GM19467 (cell line): ENCODE measurements at regions not wholly inside any gene's neighbourhood (a gene's known extent, or its start where the extent isn't known, plus 50 kb on each side); places are given as distances from the start of the nearest gene placed in this dataset.

Source experiments
- ATAC-seq: cut with Tn5 transposase; IDR thresholded peaks from one replicate; pipeline ENCODE4 v1.9.1; 2021; ENCODE audit warnings: mild to moderate bottlenecking, moderate library complexity; ENCODE audit not compliant: unreplicated experiment

- no peak for ATAC-seq
Measured at GRCh38 chrX:4935401-4935800, 1222.0 kb upstream of the PRKX start.

GRCh38 chrX:4932790-4933189, 1219.3 kb upstream of the PRKX start:
- no peak for ATAC-seq

DNA sequence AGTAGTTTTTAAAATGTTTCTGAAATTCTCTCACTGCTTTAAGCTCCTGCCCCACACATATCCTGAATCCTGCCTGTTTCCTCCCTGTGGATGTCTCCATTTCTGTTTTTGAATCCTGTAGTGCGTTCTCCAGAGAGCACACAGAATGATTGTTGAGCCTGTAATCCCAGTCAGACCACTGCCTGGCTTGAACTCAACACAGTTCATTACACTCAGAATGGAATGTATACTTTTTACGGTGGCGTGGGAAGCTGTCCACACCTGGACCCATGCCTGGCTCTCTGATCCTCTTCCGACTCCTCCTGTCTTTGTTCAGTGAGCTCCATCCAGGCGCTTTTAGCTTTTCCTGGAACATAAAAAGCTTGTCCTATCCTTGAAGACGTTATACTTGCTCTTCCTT, 1217.0 kb upstream of the PRKX start:
- no peak for ATAC-seq

- no peak for ATAC-seq
Measured at GRCh38 chrX:4925911-4926310, 1212.5 kb upstream of the PRKX start.

- ATAC-seq = no peak
Measured at GRCh38 chrX:4909348-4909747, 1195.9 kb upstream of the PRKX start.

GRCh38 chrX:4905576-4905975, 1192.1 kb upstream of the PRKX start:
- no peak for ATAC-seq

GRCh38 chrX:4881277-4881676, 1167.8 kb upstream of the PRKX start:
- ATAC-seq = no peak

- no peak for ATAC-seq
Measured at GRCh38 chrX:4878640-4879039, 1165.2 kb upstream of the PRKX start.

DNA sequence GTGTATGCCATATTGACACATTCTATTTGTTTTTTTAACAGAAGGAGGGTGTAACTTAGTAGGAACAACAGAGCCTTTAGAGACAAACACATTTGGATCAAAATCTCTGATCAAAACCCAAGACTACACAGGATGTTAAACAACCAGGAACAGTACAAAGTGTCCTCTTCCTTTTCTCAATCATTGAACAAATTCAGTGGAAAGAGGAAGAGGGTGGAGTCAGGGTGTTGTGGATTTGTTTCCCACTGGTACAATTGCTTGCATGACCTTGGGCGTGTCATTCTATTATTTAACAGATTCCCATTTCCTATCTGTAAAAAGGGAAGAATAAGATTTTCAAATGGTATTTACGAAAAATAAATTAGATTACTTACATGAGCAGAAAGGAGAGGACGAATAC, 1162.8 kb upstream of the PRKX start:
- ATAC-seq = no peak

DNA sequence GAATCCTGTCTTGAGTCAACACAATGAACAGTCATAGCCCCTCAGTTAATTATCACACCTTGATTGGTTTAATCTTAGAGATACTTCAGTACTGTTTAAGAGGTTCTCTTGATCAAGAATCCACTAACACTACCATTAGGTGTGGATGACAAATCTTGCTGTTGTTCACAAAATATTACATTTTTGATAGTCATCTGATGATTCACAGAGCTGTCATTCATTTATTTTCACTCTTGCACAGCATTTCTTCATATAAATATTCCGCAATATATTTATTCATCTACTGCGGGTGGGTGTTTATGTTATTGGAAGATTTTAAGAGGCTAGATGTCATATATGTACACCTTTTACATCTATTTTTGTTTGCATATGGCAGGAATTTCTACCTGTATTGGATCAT, 1138.1 kb upstream of the PRKX start:
- ATAC-seq = no peak

DNA sequence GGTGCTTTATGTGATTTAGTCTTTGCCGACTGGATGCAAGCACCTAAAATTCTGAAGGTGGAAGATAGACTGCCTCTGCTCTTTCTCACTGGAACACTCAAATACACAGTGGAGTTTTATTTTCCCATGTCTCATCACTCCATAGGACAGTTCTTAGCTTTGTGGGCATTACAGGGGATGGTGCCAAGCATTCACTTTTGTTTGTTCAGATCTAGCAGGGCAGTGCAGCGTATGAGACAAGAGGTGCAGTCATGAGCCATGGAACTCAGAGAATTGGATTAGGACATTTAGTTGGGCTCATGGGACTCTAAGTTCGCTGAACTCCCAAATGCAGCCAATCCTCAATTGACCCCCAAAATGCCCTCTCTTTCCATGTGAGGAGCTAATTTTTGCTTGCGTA, 1136.9 kb upstream of the PRKX start:
- no peak for ATAC-seq

DNA sequence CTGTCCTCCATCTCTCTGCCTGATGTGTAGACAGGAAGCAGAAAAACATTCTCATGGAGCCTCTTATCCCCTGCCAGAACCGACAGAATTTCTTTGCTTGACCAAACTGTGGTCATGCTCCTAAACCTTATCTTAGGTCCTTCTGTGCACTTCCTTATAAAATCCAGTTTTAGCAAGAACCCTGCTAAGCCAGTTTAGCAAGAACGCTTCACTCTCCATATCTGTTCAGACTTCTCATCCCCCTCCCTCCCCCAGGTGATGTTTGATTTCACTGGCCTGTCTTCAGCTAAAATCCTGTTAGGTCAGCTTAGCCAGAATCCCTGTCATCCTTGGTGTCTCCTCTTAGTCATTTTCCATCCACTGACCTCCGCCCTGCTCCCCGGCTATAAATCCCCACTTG, 1130.9 kb upstream of the PRKX start:
- ATAC-seq = no peak

- no peak for ATAC-seq
Measured at GRCh38 chrX:4841216-4841745, 1127.8 kb upstream of the PRKX start.

DNA sequence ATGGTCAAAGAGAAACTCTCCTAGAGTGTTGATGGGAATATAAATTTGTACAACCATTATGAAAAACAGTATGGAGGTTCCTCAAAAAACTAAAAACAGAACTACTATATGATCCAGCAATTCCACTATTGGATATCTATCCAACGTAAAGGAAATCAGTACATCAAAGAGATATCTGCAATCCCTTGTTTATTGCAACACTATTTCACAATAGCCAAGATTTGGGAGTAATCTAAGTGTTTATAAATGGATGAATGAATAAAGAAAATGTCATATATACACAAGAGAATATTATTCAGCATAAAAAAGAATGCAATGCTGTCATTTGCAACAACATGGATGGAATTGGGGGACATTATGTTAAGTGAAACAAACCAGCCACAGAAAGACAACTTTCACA, 1118.1 kb upstream of the PRKX start:
- ATAC-seq = no peak

DNA sequence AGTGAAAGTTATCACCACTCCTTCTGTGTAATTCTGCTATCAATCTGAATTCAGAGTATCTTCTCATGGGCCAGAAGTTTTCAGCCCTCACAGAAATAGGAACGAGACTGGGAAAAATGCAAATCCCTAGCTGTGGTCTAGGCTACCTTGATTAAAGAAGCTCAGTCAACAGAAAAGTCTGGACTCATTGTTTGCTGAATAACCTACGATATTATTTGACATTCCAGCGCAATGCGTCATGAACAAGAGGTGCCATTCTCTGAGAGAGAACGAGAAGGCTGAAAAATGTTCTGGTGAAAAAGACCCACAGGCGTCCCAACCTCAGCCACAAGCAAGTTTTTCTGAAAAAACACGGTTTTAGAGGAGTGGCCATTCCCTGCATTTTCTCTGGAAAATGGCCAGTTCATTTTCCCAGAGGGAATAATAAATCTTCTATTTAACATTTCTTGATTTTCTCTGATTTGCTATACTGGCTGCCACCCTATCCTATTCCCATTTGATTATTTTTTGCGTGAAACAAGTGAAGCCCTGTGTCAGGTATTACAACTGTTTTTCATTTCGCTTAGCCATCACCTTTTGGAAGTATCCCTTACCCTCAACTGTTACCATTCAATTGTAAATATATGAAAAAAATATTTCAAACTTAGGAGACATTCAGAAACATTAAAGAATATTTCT, 1117.6 kb upstream of the PRKX start:
- no peak for ATAC-seq

GRCh38 chrX:4825550-4825949, 1112.1 kb upstream of the PRKX start:
- no peak for ATAC-seq

GRCh38 chrX:4809571-4809970, 1096.1 kb upstream of the PRKX start:
- no peak for ATAC-seq

- no peak for ATAC-seq
Measured at GRCh38 chrX:4805502-4805901, 1092.1 kb upstream of the PRKX start.

DNA sequence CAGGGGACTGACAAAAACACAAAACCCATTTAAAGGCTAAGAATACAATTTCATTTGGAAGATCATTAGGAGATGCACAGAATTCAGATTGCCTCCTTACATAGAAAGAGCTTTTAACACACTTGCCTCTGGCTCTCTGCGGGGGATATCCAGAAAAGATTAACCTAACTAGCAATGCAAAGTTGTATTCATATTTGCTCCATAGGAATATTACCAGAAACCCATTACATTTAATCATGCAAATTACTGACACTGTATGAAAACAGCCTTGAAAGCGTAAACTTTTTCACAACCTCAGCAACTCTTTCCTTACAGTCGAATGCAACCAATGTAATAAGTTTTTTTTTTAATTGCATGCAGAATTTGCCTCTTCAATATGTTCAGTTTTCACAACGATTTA, 1087.3 kb upstream of the PRKX start:
- no peak for ATAC-seq

DNA sequence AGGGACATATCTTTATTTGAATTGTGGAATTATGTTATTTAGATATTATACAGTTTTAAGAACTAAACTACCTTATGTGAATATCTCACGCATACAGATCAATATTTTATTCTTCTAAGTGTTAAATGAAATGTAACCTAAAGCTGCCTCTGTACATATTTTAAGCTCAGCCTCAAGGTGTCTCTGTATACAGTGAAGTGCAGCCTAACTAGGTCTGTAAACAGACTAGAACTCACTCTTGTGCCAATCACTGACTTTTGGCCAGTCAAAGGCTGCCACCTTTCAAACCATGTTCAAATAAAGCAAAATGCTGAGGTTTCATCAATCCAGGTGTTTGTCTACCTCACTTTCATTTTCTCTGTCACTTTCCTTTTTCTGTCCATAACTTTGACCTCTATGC, 1074.5 kb upstream of the PRKX start:
- ATAC-seq = no peak

DNA sequence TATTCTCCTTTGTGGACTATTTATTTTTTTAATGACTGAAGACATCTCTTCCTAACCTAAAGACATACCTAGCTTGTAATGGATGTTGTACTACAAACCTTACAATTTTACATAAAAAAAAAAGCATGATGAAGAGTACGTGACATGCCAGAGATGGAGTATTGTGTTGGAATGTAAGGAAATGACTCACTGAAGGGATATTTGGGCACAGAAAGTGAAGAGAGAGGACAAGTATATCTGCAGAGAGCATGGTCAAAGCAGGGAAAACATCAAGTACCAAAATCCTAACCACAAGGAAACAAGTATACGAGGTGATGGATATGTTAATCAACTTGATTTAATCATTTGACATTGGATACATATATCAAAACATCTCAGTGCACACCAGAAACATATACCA, 1051.4 kb upstream of the PRKX start:
- ATAC-seq = no peak

DNA sequence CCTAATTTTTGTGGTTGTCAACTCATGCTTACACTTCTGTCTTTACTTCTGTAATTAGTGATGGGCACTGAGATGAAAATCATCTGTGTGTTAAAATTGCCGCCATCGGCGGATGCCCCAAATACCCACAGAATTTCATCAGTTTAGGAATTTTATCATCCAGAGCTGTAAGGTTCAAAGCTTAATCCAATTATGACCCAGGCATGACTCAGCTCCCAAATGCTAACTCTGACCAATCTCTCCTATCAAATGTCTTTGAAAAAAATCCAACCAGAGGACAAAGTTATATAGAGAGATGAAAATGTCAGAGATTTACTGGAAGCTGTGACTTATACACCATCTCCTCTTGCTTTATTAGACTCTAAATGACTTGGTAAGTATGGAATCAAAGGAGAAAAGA, 1048.7 kb upstream of the PRKX start:
- ATAC-seq = no peak

DNA sequence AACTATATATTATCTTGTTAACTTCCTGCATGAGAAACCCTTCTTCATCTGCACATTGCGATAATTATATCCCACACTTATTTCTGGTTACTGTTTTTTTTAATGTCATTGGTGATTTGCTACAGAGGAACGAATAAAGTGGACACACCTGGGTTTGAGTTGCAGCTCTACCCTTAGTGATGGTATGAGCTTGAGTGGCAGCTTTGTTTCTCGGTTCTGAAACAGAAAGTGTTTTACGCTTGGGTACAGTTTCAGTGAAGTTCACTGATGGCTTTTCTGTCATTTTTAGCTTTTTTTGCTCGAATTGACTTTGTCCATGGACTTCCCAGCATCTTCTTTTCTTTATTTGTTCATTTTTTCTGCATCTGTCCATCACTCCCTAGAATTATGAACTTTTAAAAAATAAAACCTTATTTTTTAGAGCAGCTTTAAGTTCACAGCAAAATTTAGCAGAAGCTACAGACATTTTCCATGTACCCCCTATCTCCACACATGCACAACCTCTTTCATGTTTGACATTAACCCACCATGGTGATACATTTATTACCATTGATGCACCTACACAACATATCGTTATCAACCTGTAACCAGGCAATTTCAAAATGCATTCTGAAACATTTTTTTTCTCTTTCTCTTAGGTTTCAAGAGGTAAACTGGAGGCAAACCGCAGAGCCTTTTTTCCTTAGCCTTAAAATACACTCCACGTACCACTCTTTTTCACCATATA, 1041.6 kb upstream of the PRKX start:
- peak; percentile 82 for ATAC-seq
